GM18499 (cell line): ENCODE measurements at regions not wholly inside any gene's neighbourhood (a gene's known extent, or its start where the extent isn't known, plus 50 kb on each side); places are given as distances from the start of the nearest gene placed in this dataset.
A peak's percentile ranks its signal among the peaks of the same experiment; 100 is the strongest.

ENCODE experiments used
- ATAC-seq: cut with Tn5 transposase; IDR thresholded peaks from one replicate; pipeline ENCODE4 v1.9.1; 2021; ENCODE audit warnings: moderate number of reproducible peaks; ENCODE audit not compliant: insufficient read depth, unreplicated experiment

- no peak for ATAC-seq
Observed at GRCh38 chr20:23156170-23156841, 70.2 kb upstream of the CD93 start.

DNA sequence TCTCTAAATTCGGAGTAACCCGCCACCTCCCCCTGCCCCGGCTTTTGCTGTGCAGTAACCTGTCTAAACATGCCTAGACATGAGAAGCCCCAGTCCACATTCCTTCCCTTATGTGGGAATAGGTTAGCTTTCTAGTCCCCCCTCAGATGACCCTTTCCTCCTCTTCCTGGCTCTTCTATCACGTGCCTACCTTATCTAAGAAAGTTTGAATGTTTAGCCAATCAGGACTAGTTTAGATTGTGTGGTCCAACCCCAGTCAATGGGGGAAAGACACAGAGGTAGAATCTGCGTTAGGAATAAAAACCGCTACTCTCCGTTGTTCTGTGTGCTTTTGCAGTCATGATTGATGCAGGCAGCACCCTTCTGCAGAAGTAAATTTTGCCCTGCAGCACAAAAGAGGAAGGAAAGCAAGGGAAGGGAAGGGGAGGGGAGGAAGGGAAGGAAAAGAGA, 69.0 kb upstream of the CD93 start:
- ATAC-seq = no peak

DNA sequence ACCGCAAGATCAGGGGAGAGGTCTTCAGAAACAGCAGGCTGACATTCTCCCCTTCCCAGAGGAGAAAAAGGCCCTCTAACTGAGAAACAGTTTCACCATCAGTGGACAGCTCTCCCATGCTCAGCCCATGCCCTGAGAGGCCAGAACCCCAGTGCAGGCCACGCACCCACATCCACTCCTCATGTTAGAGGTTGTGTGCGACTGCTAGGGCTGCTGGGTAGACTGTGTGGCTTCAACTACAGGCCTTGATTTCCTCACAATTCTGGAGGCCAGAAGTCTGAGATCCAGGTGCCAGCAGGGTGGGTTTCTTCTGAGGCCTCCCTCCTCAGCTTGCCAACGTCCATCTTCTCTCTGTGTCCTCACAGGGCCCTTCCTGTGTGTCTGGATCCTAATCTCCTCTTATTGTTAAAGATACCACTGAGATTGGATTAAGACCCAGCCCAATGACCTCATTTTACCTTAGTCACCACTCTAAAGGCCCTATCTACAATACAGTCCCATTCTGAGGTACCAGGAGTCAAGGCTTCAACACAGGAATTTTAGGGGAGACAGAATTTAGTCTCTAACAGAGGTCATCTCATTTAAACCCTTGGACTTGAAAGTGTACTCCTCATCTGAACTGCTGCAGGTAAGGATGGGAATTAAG, 67.7 kb upstream of the CD93 start:
- no peak for ATAC-seq

- no peak for ATAC-seq
Observed at GRCh38 chr20:23152902-23153301, 66.8 kb upstream of the CD93 start.

DNA sequence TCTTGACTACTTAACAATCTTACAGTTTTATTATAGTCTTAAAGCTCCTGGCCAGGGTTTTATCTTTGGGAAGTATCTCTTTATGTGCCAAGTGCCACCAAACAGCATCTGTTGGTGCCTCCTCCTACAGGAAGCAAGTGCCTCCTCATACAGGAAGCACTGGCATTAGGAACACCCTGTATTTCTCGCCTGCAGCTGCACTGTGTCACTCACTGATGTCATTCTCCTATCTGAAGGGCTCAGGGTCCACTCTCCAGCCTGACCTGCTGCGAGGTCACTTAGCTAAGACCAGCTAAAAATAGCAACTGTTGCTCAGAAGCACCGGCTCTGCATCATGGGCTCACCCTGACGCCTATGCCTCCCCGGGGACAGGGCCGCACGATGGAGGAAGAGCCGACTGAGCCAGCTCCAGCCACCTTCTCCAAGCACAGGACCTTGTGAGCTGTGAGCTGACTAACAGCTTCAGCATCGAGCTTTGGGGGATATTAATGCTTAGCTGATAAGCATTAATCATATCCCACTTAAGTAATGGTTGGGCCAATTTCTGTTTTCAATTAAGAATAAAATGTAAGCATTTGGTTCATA, 66.3 kb upstream of the CD93 start:
- no peak for ATAC-seq

DNA sequence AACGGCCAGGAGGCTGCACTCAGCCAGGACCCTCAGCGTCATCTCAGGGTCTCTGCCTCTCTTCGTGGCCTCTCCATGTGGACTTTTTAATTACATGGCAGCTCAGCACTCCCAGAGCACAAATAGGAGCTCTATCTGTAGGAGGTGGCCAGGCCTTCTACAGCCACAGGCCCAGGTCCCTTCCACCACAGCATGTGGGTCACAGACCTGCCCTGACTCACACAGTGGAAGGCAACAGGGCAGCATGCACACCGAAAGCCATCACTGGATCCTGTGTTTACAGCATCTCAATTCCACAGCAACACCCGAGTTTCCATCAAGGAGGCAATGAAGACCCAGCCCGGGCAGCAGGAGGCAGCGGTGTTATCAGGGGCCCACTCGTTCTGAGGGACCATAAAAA, 65.8 kb upstream of the CD93 start:
- no peak for ATAC-seq

GRCh38 chr20:23151008-23151703, 65.0 kb upstream of the CD93 start:
- no peak for ATAC-seq

GRCh38 chr20:23150304-23151007, 64.3 kb upstream of the CD93 start:
- no peak for ATAC-seq

DNA sequence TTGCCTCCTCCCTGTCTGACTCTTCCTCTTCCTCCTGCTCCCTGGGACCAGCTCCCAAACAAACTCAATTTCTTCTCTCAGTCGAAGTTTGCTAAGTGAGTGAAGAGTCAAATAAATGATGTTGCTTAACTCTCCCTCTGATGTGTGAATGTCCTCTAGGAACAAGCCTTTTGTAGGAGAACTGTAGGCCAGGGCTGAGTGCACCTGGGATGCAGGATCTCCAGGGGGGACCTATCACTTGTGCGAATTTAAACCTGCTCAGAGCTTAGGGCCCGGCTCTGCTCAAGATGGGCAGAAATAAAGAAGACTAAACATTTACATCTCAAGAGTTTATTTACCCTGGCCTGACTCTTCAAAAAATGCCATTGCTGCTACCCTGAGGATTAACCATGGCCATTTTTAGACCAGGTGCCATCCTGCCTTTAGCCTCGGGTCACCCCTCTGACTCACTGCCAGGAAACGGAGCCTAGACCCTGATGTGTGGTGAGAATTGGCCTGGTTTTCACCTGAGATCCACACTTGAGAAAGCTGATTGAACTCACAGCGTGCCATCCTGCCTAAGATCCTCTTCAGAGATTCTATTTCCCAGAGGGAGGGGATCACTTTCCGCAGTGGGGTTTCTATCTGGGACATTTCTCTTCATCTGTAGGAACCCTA, 63.6 kb upstream of the CD93 start:
- no peak for ATAC-seq

GRCh38 chr20:23148731-23149570, 62.8 kb upstream of the CD93 start:
- no peak for ATAC-seq

- peak; percentile 41 for ATAC-seq
Observed at GRCh38 chr20:23147964-23148730, 62.0 kb upstream of the CD93 start.

DNA sequence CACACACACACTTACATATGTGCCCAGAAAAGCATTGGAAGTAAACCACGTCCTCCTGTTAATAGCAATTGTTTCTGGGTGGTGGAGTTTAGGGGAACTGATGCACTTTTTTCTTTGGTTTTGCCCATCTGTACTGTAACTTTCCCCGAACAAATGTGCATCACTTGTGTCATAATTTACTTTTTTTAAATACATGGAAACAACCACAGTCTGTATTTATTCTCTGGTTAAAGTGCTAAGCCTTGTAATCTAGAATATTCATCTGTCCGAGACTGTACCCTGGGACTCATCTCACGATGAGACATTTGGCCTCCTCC, 61.5 kb upstream of the CD93 start:
- no peak for ATAC-seq

DNA sequence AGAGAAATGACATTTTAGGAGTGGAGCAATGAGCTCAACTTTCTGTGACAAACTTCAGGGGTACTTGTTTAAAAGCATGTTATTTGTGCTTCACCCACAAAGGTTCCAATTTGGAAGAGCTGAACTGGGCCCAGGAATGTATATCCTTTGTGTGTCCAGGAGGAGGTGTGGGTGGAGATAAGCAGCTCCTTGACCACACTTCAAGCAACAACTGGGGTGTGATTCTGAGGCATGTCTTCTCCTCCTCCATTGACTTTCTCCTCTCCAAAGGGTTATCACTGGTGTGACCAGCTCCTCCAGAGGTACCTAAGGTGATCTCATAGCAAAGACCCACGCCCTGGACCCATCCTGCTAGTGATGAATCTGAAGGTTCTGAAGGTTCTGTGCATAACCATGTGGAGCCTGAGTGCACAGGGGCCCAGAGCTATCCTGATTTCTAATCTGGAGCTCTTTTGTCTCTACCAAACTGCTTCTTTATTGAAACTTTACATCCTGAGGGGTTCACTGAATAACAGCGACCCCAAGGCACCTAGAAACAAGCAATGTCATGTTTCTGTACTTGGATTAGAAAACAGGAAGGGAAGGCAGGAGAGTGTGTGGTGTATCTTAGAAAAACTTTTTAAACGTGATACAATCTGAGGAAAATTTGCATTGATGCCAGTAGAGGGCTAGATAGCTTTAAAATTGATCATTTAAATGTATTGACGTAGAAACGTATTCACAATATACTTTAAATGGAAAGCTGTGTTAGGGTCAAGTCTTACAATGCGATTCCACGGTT, 60.9 kb upstream of the CD93 start:
- no peak for ATAC-seq

GRCh38 chr20:23146181-23146580, 60.1 kb upstream of the CD93 start:
- no peak for ATAC-seq

DNA sequence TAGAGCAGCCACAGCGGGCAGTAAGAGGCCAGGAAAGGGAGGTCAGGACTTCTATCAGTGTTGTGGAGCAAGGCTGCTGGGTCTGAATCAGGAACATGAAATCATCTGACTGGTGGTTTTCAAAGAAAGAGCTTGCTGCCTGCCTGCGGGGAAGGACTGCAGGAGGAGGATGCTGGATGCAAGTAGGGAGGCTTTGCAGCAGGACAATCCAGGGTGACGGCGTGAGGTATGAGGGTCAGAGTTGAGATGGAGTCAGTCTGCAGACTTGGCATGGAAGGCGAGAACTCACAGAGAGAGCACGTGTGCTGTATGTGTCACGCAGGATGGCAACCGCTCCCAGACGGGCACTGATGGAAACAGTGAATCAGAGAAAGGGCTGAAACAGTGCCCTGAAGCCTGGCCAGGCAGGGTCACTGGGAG, 59.2 kb upstream of the CD93 start:
- no peak for ATAC-seq

GRCh38 chr20:23144856-23145255, 58.7 kb upstream of the CD93 start:
- no peak for ATAC-seq

GRCh38 chr20:23143986-23144690, 58.0 kb upstream of the CD93 start:
- ATAC-seq = no peak
